Astrocyte (in vitro differentiated cells and primary cell): ENCODE measurements at regions not wholly inside any gene's neighbourhood (a gene's known extent, or its start where the extent isn't known, plus 50 kb on each side); places are given as distances from the start of the nearest gene placed in this dataset.

Source experiments
- DNase-seq: peaks from one replicate; pipeline ENCODE4 v3.0.0-alpha.2; 2010; ENCODE audit warnings: low read depth
- FAIRE-seq: peaks from 2 replicates; lab custom pipeline; 2011; peaks lifted over from hg19 to GRCh38; lab: Jason Lieb, UNC
- H2AFZ ChIP-seq: 2 replicates; pipeline ENCODE4 v1.6.0; 2012; ENCODE audit warnings: low read depth, low read length, inconsistent platforms
- H3K27ac ChIP-seq: 2 replicates; pipeline ENCODE4 v1.5.1; 2011; ENCODE audit warnings: low read depth, low read length, inconsistent platforms
- H3K27me3 ChIP-seq: 2 replicates; pipeline ENCODE4 v1.6.0; 2011; ENCODE audit warnings: low read length, inconsistent platforms; ENCODE audit not compliant: insufficient read depth
- H3K36me3 ChIP-seq: 2 replicates; pipeline ENCODE4 v1.5.1; 2011; ENCODE audit warnings: low read length, inconsistent platforms; ENCODE audit not compliant: insufficient read depth
- H3K4me1 ChIP-seq: 2 replicates; pipeline ENCODE4 v1.5.1; 2011; ENCODE audit warnings: low read length, inconsistent platforms; ENCODE audit not compliant: insufficient read depth
- H3K4me2 ChIP-seq: 2 replicates; pipeline ENCODE4 v1.6.0; 2012; ENCODE audit warnings: low read length, inconsistent platforms
- H3K4me3 ChIP-seq: 2 replicates; pipeline ENCODE4 v1.5.1; 2011; ENCODE audit warnings: low read depth, mild to moderate bottlenecking, low read length, inconsistent platforms; ENCODE audit not compliant: insufficient read depth
- H3K79me2 ChIP-seq: 2 replicates; pipeline ENCODE4 v1.6.0; 2012; ENCODE audit warnings: mild to moderate bottlenecking, low read length, inconsistent platforms; ENCODE audit not compliant: insufficient read depth
- H3K9ac ChIP-seq: 2 replicates; pipeline ENCODE4 v1.6.0; 2012; ENCODE audit warnings: mild to moderate bottlenecking, low read length, inconsistent platforms
- H3K9me3 ChIP-seq: 2 replicates; pipeline ENCODE4 v1.5.1; 2012; ENCODE audit warnings: low read depth, mild to moderate bottlenecking, low read length, inconsistent platforms; ENCODE audit not compliant: insufficient read depth
- H4K20me1 ChIP-seq: 2 replicates; pipeline ENCODE4 v1.6.0; 2012; ENCODE audit warnings: low read length, inconsistent platforms; ENCODE audit not compliant: insufficient read depth
- H3K27ac Mint-ChIP-seq: one replicate; pipeline ENCODE4 v1.8.0; 2021; ENCODE audit warnings: mild to moderate bottlenecking, mixed read lengths; ENCODE audit not compliant: unreplicated experiment
- H3K27me3 Mint-ChIP-seq: one replicate; pipeline ENCODE4 v1.8.0; 2021; ENCODE audit warnings: low read depth, mixed read lengths; ENCODE audit not compliant: unreplicated experiment
- H3K36me3 Mint-ChIP-seq: one replicate; pipeline ENCODE4 v1.8.0; 2021; ENCODE audit warnings: low read depth, mixed read lengths; ENCODE audit not compliant: unreplicated experiment
- H3K4me1 Mint-ChIP-seq: one replicate; pipeline ENCODE4 v1.8.0; 2021; ENCODE audit warnings: low read depth, mixed read lengths; ENCODE audit not compliant: unreplicated experiment
- H3K4me3 Mint-ChIP-seq: one replicate; pipeline ENCODE4 v1.8.0; 2021; ENCODE audit warnings: mild to moderate bottlenecking, moderate library complexity, mixed read lengths; ENCODE audit not compliant: unreplicated experiment
- H3K9me3 Mint-ChIP-seq: one replicate; pipeline ENCODE4 v1.8.0; 2021; ENCODE audit warnings: mild to moderate bottlenecking, mixed read lengths; ENCODE audit not compliant: unreplicated experiment
- CTCF ChIP-seq: IDR thresholded peaks from 2 replicates; pipeline ENCODE4 v1.5.1; 2011; ENCODE audit warnings: low read depth, mild to moderate bottlenecking, inconsistent platforms, low read length, moderate library complexity; ENCODE audit not compliant: insufficient read depth
- EZH2 ChIP-seq: IDR thresholded peaks from 2 replicates; pipeline ENCODE4 v1.6.1; 2012; ENCODE audit warnings: mild to moderate bottlenecking, low read length, inconsistent platforms; ENCODE audit not compliant: insufficient read depth

GRCh38 chr16:80345701-80346100, 195.1 kb upstream of the DYNLRB2 start:
- no peak overlapping the region for H2AFZ ChIP-seq
- no peaks in the 10 kb centered on the region for H3K27me3 ChIP-seq
- no peaks in the 10 kb centered on the region for H3K36me3 ChIP-seq
- H3K9ac ChIP-seq, result no peak overlapping the region
- H3K36me3 Mint-ChIP-seq, result no peaks in the 10 kb centered on the region
- peaks cover 8% of the 10 kb centered on the region for H3K27me3 Mint-ChIP-seq
- H3K4me1 Mint-ChIP-seq, result peaks cover 7% of the 10 kb centered on the region
- TF ChIP-seq EZH2, result no peak
- TF ChIP-seq CTCF, result no peak
- H3K4me3 Mint-ChIP-seq, result no peak overlapping the region
- no peaks in the 10 kb centered on the region for H3K9me3 Mint-ChIP-seq
- H3K4me2 ChIP-seq, result no peak overlapping the region
- no peaks in the 10 kb centered on the region for H4K20me1 ChIP-seq
- H3K4me1 ChIP-seq, result no peaks in the 10 kb centered on the region
- no peaks in the 10 kb centered on the region for H3K79me2 ChIP-seq
- no peak for FAIRE-seq
- H3K27ac ChIP-seq, result no peak overlapping the region
- DNase-seq, result no peak
- H3K4me3 ChIP-seq, result no peak overlapping the region
- no peaks in the 10 kb centered on the region for H3K9me3 ChIP-seq
- no peak overlapping the region for H3K27ac Mint-ChIP-seq

- H3K4me1 ChIP-seq, result no peaks in the 10 kb centered on the region
- H3K27ac Mint-ChIP-seq, result no peak overlapping the region
- no peak overlapping the region for H3K4me3 ChIP-seq
- no peak overlapping the region for H3K4me2 ChIP-seq
- H3K27ac ChIP-seq, result no peak overlapping the region
- no peaks in the 10 kb centered on the region for H3K36me3 ChIP-seq
- no peaks in the 10 kb centered on the region for H3K79me2 ChIP-seq
- H3K27me3 ChIP-seq, result no peaks in the 10 kb centered on the region
- no peak for DNase-seq
- TF ChIP-seq EZH2 (no peak), CTCF (no peak)
- H3K36me3 Mint-ChIP-seq, result no peaks in the 10 kb centered on the region
- no peaks in the 10 kb centered on the region for H3K9me3 Mint-ChIP-seq
- H4K20me1 ChIP-seq, result no peaks in the 10 kb centered on the region
- peaks cover 7% of the 10 kb centered on the region for H3K4me1 Mint-ChIP-seq
- H2AFZ ChIP-seq, result no peak overlapping the region
- FAIRE-seq, result no peak
- no peaks in the 10 kb centered on the region for H3K9me3 ChIP-seq
- peaks cover 8% of the 10 kb centered on the region for H3K27me3 Mint-ChIP-seq
- no peak overlapping the region for H3K9ac ChIP-seq
- no peak overlapping the region for H3K4me3 Mint-ChIP-seq
These were observed 196.2 kb upstream of the DYNLRB2 start for GRCh38 chr16:80344570-80344969.

- DNase-seq, result no peak
- Histone ChIP-seq H3K4me3 (no peak overlapping the region), H3K36me3 (no peaks in the 10 kb centered on the region), H3K79me2 (no peaks in the 10 kb centered on the region), H3K4me1 (no peaks in the 10 kb centered on the region), H3K4me2 (no peak overlapping the region), H3K27ac (no peak overlapping the region), H4K20me1 (no peaks in the 10 kb centered on the region), H3K9me3 (no peaks in the 10 kb centered on the region), H3K9ac (no peak overlapping the region), H2AFZ (no peak overlapping the region), H3K27me3 (no peaks in the 10 kb centered on the region)
- peaks cover 7% of the 10 kb centered on the region for H3K4me1 Mint-ChIP-seq
- peaks cover 13% of the 10 kb centered on the region for H3K27me3 Mint-ChIP-seq
- H3K9me3 Mint-ChIP-seq, result no peaks in the 10 kb centered on the region
- no peak overlapping the region for H3K27ac Mint-ChIP-seq
- FAIRE-seq, result no peak
- no peaks in the 10 kb centered on the region for H3K36me3 Mint-ChIP-seq
- TF ChIP-seq EZH2, result no peak
- TF ChIP-seq CTCF, result no peak
- H3K4me3 Mint-ChIP-seq, result no peak overlapping the region
These were observed 199.5 kb upstream of the DYNLRB2 start for GRCh38 chr16:80341263-80341662.
